Stimulated activated CD8-positive, alpha-beta memory T cell treated with anti-CD3 and anti-CD28 coated beads, Interleukin-2, amount 100 ng/mL, for 1 hour (primary cell): ENCODE measurements at regions not wholly inside any gene's neighbourhood (a gene's known extent, or its start where the extent isn't known, plus 50 kb on each side); places are given as distances from the start of the nearest gene placed in this dataset.

Experiments used
- DNase-seq, 2 donors: peaks; one replicate each; pipeline ENCODE4 v3.0.0-alpha.2; 2020; ENCODE audit warnings: low read depth in 2 of 2

DNA sequence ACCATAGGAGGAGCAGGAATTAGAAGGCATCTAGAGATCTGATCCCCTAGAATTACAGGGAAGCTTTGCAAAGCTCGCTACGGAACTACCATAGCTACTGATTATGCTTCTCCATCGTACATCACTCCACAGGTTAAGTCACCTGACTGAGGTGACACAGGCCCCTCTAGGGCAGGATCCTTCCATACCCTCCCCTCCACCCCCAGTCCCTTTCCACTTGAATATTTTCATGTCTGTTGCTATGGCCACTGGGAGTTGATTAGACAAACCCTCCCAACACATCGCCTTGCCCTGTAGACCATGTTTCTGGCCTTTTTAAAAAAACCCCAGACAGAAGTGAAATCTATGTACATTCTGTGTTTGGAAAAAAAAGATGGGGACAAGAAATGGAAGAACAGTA lies 287.1 kb downstream of the SOX9 start:
- no peak for DNase-seq

GRCh38 chr17:72408641-72409040 lies 287.8 kb downstream of the SOX9 start:
- no peak for DNase-seq

DNA sequence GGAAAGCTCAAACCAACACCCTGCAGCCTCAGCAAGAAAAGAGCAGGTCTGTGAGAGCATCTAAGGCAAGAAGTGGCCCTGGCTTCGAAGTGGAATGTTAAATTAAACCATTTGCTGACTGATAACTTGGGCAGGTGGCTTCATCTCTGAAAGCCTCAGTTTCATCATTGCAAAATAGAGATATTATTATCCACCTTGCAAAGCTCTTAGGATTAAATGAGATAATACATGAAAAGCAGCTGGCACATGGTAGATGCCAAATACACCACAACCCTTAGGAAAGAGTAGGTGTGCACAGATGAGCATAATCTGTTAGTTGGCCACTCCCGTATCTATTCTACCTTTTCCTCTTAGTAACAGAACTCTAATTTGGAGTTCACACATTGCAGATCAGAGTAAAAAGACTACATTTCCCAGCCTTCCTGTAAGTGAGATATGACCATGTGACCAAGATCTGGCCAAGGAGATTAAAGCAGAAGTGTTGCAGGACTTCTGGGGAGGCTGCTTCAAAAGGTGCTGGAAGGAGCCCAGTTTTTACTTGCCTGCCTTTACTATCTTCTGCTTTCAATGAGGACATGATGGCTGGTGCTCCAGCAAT lies 288.7 kb downstream of the SOX9 start:
- DNase-seq: no peak

GRCh38 chr17:72411124-72411563 lies 290.3 kb downstream of the SOX9 start:
- DNase-seq: no peak

DNA sequence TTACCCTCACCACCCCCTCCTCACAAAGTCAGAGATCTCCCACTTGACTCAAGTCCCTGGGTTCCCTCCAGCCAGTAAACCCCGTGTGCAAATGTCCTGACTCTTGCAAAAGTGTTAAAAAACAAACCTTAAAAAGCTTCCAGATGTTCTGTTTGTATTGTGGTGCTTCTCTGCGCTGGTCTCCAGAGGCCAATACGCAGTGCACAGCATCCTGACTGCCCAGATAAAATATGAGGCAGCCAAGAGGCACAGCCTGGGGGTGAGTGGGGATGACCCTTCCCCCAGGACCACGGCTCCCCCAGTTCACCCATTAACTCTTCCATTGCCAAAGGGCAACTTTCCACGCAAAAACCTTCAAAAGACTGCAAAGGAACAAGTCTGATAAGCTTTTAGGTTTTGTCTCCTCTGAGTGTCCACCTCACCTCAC lies 291.8 kb downstream of the SOX9 start:
- no peak for DNase-seq

DNA sequence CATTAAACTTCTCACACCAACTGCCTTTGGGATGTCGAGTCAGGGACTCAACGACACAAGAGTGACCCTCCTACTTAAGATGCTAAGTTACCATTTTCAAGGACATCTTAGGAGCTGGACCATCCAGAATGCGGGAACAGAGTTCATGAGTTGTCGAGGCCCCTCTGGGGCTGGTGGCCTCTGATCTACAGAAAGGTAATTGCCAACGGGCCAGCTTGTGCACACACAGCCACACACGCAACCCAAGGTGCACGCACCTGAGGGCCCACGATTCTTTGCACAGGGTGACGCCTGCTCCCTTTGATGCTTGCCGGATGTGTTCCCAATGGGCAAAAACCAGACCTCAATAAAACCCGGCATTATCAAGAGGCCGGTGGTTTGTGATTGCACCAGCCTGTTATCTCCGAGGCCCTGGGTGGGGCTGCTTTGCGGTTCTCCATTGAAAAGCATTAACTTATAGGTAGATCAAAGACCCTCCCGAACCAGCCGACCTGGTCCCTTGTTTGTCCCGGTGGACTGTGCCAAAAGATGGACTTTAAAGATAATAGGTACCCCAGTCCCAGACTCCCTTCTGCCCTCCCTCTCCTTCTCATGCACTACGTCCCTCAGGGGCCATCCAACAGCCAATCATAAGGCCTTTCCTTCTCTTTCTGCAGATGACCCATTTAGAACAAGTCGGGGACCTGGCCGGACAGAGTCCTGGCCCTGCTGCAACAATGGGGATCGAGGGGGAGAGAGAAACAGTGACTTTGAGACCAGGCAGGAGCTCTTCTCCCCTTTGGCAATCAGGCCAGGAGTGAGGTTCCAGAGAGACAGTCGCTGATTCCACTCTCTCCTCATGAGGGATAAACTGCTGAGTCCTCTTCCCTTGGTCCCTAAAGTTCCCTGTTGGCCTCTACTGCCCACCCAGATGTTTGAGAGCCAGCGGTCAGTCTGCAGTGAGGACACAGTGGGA lies 292.5 kb downstream of the SOX9 start:
- no peak for DNase-seq

- DNase-seq: no peak
Observed at GRCh38 chr17:72414032-72414396, 293.2 kb downstream of the SOX9 start.

- DNase-seq: no peak
Observed at GRCh38 chr17:72414967-72415853, 294.4 kb downstream of the SOX9 start.

GRCh38 chr17:72416054-72416675 lies 295.3 kb downstream of the SOX9 start:
- DNase-seq: no peak

- no peak for DNase-seq
Observed at GRCh38 chr17:72416905-72417304, 296.1 kb downstream of the SOX9 start.

DNA sequence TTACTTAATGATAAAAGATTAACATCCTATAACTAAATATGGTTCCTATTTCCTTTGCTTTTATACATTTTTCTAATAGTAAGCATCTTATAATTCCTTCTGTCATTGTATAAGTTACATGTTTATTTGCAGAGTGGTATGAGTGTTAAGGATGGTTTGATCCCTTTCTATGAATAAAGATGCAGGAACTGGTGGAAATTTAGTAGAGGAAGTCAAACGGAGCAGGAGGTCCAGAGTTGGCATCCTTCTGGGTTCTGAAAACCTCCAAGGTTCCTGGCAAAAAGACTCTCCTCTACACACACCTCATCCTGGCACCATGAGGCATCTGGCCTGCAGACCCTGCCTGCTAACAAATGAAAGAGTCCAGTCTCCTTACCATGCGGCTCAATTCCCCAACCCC lies 296.8 kb downstream of the SOX9 start:
- DNase-seq: no peak

DNA sequence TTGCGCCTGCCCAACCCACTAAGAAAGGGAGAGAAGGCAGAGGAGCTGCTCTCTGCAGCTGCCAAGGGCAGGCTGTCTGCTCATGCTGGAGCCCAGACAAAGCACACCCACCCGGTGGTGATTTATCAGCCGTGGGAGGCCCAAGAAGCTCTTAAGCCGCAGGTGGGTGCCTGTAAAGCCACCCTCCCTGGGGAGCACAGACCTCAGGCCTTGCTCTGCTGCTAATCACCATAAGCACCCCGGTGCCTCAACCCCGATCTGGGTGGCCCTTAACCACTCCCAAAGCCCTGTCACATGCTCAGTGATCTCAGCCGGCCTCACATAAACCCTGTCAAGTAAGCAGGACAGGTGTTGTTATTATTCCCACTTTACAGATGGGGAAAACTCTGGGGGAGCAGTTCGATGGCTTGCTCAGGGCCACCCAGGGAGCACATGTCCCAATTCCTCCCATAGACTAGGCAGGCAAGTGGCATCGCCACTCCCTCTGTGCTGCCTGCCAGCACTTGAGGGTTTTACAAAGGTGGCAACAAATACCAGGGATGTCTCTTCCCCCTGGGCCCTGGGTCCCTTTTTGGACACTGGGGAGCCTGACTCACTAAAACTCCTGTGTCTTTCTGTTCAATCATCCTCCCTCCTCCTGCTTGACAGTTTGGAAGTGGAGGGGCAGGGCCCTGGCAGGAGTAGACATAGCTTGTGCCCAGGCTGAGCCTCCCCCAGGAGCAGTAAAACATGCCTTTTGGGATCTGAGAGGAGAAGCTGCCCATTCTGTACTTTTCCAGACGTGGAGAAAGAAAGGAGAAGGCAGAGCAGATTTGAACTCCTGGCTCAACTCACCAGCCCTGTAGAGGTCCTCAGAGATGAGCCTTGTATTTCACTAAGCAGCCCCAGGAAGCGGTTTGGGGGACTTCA lies 299.3 kb downstream of the SOX9 start:
- no peak for DNase-seq

DNA sequence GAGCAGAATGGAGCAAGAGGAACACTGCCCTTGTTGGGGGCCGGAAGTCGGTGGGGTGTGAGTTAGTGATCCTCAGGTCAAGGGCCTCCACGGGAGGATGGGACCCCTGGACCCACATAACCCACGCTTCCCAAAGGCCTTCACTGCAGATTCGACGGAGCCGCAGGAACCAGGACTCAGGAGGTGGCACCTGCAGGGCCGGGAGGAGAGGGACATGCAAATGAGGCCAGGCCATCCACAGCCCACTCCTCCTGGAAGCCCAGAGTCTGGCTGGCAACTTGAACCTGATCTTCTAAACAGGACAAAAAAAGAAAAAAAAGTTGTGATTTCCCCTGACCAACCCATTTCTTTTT lies 299.9 kb downstream of the SOX9 start:
- no peak for DNase-seq

- DNase-seq: no peak
Observed at GRCh38 chr17:72421128-72422092, 300.6 kb downstream of the SOX9 start.

DNA sequence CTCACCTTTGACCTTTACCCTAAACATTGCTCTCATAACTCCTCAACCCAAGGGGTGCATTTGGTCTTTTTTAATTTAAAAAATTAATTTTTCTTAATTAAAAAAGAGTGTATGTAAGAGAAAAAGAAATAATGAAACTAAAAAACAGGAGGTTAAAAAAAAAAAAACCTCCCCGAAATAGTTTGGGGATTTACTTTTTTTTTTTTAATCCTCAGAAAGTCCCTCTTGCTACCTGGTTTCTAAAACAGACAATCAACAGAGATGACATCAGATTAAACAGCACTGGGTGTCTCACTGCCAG lies 301.3 kb downstream of the SOX9 start:
- DNase-seq: no peak

DNA sequence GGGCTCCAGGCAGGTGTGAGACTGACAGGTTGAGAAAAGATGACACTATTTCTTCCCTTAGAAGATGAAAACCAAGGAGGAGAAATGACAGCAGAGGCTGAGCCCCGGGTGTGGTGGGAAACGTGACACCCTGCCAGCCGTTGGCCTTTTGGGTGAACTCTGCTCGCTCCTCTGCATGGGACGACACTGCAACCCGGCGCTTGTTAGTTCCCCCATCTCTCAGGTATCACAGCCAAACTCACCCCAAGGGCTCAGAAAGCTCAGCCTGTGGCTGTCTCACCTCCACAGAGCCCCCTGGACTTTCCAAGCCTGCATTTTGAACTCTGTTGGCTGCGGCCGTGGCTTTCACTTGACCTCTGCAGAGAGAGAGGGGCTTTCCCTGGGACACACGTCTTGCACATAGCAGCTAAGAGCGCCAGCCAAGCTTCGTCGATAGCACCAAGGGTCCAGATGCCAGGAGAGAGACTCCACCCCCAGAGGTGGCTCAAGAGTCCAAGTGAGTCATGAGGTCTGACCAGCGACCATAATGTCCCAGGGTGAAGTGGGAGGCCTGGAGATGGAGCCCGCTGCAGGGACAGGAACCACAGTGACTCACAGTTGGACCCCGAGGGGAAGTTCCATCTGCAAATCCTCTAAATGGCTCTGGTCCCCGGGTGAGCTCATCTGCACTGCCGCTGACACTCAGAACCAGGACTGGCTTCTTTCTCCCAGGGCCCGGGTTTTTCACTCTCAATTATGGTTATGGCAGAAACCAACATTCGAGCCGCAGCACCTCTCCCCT lies 301.9 kb downstream of the SOX9 start:
- no peak for DNase-seq

DNA sequence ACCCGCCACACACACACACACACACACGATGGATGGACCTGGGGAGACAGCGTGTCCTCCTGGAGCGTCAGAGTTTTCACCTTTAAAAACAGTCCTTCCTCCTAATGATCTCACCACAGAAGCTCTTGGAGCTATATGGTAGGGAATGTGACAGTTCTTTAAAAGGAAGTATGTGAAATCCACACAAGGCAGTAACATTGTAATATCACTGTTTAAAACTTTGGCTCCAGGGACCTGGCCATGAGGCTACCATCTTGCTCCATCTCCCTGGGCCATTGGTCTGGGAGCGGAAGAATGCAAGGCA lies 302.4 kb downstream of the SOX9 start:
- DNase-seq: no peak

GRCh38 chr17:72423718-72424117 lies 302.9 kb downstream of the SOX9 start:
- DNase-seq: no peak

DNA sequence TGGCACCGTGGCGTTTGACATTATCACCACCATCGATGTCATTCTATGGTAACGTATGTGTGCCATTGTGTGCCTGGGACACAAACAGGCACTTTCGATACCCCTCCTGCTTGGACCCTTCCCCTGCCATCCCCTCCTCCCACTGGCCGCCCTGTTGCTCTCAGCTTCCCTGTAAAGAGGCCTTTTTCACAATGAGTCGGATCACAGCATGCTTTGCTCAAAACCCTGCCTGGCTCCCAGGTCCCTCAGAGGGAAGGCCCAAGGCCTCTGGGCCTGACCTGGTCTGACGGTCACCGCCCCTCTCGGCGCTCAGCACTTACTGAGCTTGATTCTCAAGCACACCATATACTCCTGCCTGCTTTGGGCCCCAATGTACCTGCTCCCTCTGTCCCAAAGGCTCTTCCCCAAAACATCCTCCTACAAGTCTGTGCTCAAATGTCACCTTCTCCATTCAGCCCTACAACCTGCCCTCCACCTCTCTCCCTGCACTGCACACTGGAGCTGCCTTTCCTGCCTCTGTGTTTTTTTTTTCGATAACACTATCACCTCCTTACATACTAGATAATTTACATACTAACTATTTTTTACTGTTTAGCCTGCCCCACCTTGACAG lies 303.8 kb downstream of the SOX9 start:
- DNase-seq: no peak
